Breast epithelium (tissue), 3 donors: ENCODE measurements at regions not wholly inside any gene's neighbourhood (a gene's known extent, or its start where the extent isn't known, plus 50 kb on each side); places are given as distances from the start of the nearest gene placed in this dataset.

Experiments
- CTCF ChIP-seq, 3 donors: fragments of 450-650 bp; IDR thresholded peaks; one replicate each; pipeline ENCODE4 v1.5.1; 2016 to 2017; ENCODE audit warnings: antibody characterized with exemption in 3 of 3, mild to moderate bottlenecking in 3 of 3, moderate library complexity in 3 of 3
- POLR2AphosphoS5 ChIP-seq, 3 donors: sonication (generic); formaldehyde crosslinking; IDR thresholded peaks; one replicate each; pipeline ENCODE4 v1.6.1; 2017; ENCODE audit warnings: antibody characterized with exemption in 3 of 3

GRCh38 chr6:105759015-105759414, 327.1 kb upstream of the PRDM1 start:
- TF ChIP-seq CTCF (IDR thresholded peaks at IDR 0.05) (no peak), POLR2AphosphoS5 (IDR thresholded peaks at IDR 0.05) (no peak)
